Activated naive CD8-positive, alpha-beta T cell treated with anti-CD3 and anti-CD28 coated beads, Interleukin-2, amount 10 ng/mL, durations not matched to agents 7 days and 5 days (primary cell): ENCODE measurements at regions not wholly inside any gene's neighbourhood (a gene's known extent, or its start where the extent isn't known, plus 50 kb on each side); places are given as distances from the start of the nearest gene placed in this dataset.
A peak's percentile ranks its signal among the peaks of the same experiment; 100 is the strongest.

Experiments used
- ATAC-seq: fragments of 150-1000 bp; cut with Tn5 transposase; one replicate; pipeline ENCODE4 v1.10.0; 2021; ENCODE audit warnings: low read depth, moderate library complexity
- POLR2A ChIA-PET: fragments of 350-600 bp; sonication (Branson Sonifier 250); formaldehyde crosslinking; loops from one replicate; lab custom pipeline; 2021; ENCODE audit warnings: antibody characterized with exemption; lab: Charles Lee
- DNase-seq: peaks from one replicate; pipeline ENCODE4 v3.0.0; 2021
- H3K27ac Mint-ChIP-seq: one replicate; pipeline ENCODE4 v1.8.0; 2022; ENCODE audit warnings: mild to moderate bottlenecking, mixed read lengths
- H3K27me3 Mint-ChIP-seq: one replicate; pipeline ENCODE4 v1.8.0; 2022; ENCODE audit warnings: mild to moderate bottlenecking, moderate library complexity, mixed read lengths
- H3K36me3 Mint-ChIP-seq: one replicate; pipeline ENCODE4 v1.8.0; 2021; ENCODE audit warnings: mild to moderate bottlenecking, mixed read lengths
- H3K4me1 Mint-ChIP-seq: one replicate; pipeline ENCODE4 v1.8.0; 2021; ENCODE audit warnings: mixed read lengths
- H3K4me3 Mint-ChIP-seq: one replicate; pipeline ENCODE4 v1.8.0; 2022; ENCODE audit warnings: mild to moderate bottlenecking, moderate library complexity, mixed read lengths
- H3K9me3 Mint-ChIP-seq: one replicate; pipeline ENCODE4 v1.8.0; 2021; ENCODE audit warnings: mixed read lengths

- H3K4me3 Mint-ChIP-seq = no peak overlapping the region
- H3K4me1 Mint-ChIP-seq = no peaks in the 10 kb centered on the region
- no peak for DNase-seq
- H3K27me3 Mint-ChIP-seq = no peaks in the 10 kb centered on the region
- POLR2A ChIA-PET = no interaction called here
- no peak overlapping the region for H3K27ac Mint-ChIP-seq
- no peaks in the 10 kb centered on the region for H3K9me3 Mint-ChIP-seq
- H3K36me3 Mint-ChIP-seq = no peaks in the 10 kb centered on the region
- ATAC-seq = no peak
These were observed 163.2 kb downstream of the TMEM182 start for GRCh38 chr2:102925003-102925402.

DNA sequence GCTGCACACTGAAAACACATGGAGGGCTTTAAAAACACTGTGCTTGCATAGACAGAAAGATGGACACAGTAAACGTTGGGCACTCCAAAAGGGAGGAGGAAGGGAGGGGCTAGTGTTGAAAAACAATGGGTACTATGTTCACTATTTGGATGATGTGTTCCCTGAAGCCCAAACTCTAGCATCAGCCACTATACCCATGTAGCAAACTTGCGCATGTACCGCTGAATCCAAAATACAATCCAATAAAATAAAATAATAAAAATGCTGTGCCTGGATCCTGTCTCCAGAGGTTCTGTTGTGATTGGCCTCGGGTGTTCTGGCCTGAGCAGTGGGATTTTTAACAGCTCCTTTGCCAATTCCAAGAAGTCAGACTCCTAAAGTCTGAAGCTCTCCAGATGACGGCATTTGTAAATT lies 166.0 kb downstream of the TMEM182 start:
- no peak for DNase-seq

GRCh38 chr2:102929721-102930120 lies 167.9 kb downstream of the TMEM182 start:
- no peak for ATAC-seq
- POLR2A ChIA-PET = no interaction called here
- no peak overlapping the region for H3K27ac Mint-ChIP-seq
- no peak overlapping the region for H3K4me3 Mint-ChIP-seq
- H3K27me3 Mint-ChIP-seq = no peaks in the 10 kb centered on the region
- DNase-seq = no peak
- H3K4me1 Mint-ChIP-seq = no peaks in the 10 kb centered on the region
- no peaks in the 10 kb centered on the region for H3K36me3 Mint-ChIP-seq
- no peaks in the 10 kb centered on the region for H3K9me3 Mint-ChIP-seq

More for the DNA sequence above, 166.0 kb downstream of the TMEM182 start:
- Mint-ChIP-seq H3K27ac (no peak overlapping the region), H3K4me1 (no peaks in the 10 kb centered on the region), H3K36me3 (no peaks in the 10 kb centered on the region), H3K27me3 (no peaks in the 10 kb centered on the region), H3K9me3 (no peaks in the 10 kb centered on the region), H3K4me3 (no peak overlapping the region)
- POLR2A ChIA-PET = no interaction called here
- ATAC-seq = no peak

GRCh38 chr2:102932501-102932900 lies 170.7 kb downstream of the TMEM182 start:
- no peak overlapping the region for H3K4me3 Mint-ChIP-seq
- POLR2A ChIA-PET = no interaction called here

DNA sequence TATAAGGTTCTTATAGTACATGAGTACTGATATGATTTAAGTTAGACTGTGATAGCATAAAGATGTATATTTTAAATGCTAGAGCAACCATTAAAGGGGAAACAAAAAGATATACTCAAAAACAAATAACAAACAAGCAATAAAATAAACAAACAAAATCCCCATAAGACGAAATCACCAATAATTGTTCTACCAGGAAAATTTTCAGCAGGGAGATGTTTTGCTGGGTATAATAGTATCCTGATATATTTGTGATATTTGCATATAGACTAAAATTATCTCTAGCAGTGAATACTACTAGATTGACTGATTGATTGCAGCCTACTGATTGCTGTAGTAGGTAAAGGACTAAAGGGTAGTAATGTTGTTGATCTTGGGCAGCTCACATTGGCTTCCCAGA lies 177.4 kb downstream of the TMEM182 start:
- Mint-ChIP-seq H3K4me1 (no peaks in the 10 kb centered on the region), H3K36me3 (no peaks in the 10 kb centered on the region), H3K27me3 (no peaks in the 10 kb centered on the region), H3K9me3 (no peaks in the 10 kb centered on the region), H3K27ac (no peak overlapping the region), H3K4me3 (no peak overlapping the region)
- ATAC-seq (no peak), DNase-seq (no peak)
- POLR2A ChIA-PET = no interaction called here

More at GRCh38 chr2:102932501-102932900, 170.7 kb downstream of the TMEM182 start:
- ATAC-seq (no peak), DNase-seq (no peak)
- Mint-ChIP-seq H3K36me3 (no peaks in the 10 kb centered on the region), H3K27ac (no peak overlapping the region), H3K4me1 (no peaks in the 10 kb centered on the region), H3K27me3 (no peaks in the 10 kb centered on the region), H3K9me3 (no peaks in the 10 kb centered on the region)

DNA sequence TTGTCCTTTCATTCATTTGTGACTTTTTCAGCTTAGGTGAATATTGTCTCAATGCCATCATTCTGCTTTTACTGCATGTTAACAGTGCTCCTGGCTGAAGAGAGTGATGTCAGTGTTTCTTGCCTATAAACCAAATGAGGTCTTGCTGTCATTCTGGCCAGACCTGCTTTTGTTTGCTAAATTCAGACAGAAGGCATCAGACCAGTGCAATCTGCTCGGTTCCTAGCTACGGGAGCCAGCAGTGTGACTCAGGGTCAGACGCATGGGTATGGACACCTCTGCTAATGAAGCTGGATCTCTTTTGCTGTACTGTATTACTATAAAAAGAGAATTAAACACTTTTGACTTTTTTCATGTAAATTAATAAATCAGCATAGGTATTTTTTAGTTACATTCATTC lies 178.9 kb downstream of the TMEM182 start:
- H3K36me3 Mint-ChIP-seq = no peaks in the 10 kb centered on the region
- no peak overlapping the region for H3K27ac Mint-ChIP-seq
- no peaks in the 10 kb centered on the region for H3K9me3 Mint-ChIP-seq
- no peaks in the 10 kb centered on the region for H3K4me1 Mint-ChIP-seq
- peaks cover 2% of the 10 kb centered on the region for H3K27me3 Mint-ChIP-seq
- no peak for ATAC-seq
- no peak overlapping the region for H3K4me3 Mint-ChIP-seq
- DNase-seq = no peak
- POLR2A ChIA-PET = no interaction called here

- peaks cover 2% of the 10 kb centered on the region for H3K27me3 Mint-ChIP-seq
- DNase-seq (no peak), ATAC-seq (no peak)
- H3K4me1 Mint-ChIP-seq = no peaks in the 10 kb centered on the region
- POLR2A ChIA-PET = no interaction called here
- H3K4me3 Mint-ChIP-seq = no peak overlapping the region
- no peaks in the 10 kb centered on the region for H3K36me3 Mint-ChIP-seq
- no peaks in the 10 kb centered on the region for H3K9me3 Mint-ChIP-seq
- H3K27ac Mint-ChIP-seq = no peak overlapping the region
These were observed 180.3 kb downstream of the TMEM182 start for GRCh38 chr2:102942107-102942506.

DNA sequence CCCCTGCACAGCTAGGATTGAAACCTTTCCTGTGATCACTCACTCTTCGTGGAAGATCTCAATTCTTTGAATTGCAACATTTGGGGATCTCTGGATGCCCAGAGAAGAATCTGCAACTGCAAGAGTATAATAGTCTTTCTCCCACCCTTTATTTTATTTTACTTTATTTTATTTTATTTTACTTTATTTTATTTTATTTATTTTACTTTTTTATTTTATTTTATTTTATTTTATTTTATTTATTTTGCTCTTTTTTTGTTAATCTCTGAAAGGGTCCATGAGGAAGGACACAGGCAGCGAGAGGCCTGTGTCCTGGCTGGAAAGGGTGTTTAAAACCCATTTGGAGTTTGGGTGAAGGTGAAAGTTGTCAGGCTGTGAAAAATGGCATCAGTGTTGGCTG lies 181.4 kb downstream of the TMEM182 start:
- no peak overlapping the region for H3K27ac Mint-ChIP-seq
- H3K36me3 Mint-ChIP-seq = no peaks in the 10 kb centered on the region
- H3K4me3 Mint-ChIP-seq = no peak overlapping the region

GRCh38 chr2:102950371-102950946 lies 188.6 kb downstream of the TMEM182 start:
- Mint-ChIP-seq H3K36me3 (no peaks in the 10 kb centered on the region), H3K4me1 (no peaks in the 10 kb centered on the region), H3K27me3 (no peaks in the 10 kb centered on the region), H3K27ac (no peak overlapping the region), H3K4me3 (no peak overlapping the region), H3K9me3 (no peaks in the 10 kb centered on the region)
- ATAC-seq (no peak), DNase-seq (no peak)
- POLR2A ChIA-PET = no interaction called here

More for the DNA sequence above, 181.4 kb downstream of the TMEM182 start:
- DNase-seq (no peak), ATAC-seq (no peak)
- Mint-ChIP-seq H3K4me1 (no peaks in the 10 kb centered on the region), H3K27me3 (peaks cover 2% of the 10 kb centered on the region), H3K9me3 (no peaks in the 10 kb centered on the region)
- POLR2A ChIA-PET = no interaction called here

DNA sequence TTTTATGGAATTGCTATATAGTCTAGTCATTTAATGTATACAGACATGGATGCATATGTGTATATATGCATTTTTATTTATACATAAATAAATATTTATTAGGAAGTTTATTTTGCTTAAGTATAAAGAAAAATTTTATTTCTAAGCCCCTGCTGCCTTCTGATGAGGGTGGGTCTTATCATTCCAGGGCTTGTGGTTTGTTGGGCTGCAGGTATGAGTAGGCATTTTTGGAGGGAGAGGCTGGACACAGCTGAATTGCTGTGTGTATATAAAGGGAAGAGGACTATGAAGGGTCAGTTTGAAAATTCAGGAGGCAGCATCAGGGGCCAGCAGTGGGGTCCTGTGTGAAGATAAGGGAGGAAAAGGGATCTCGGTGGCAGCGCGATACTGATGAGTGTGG lies 189.4 kb downstream of the TMEM182 start:
- no peaks in the 10 kb centered on the region for H3K4me1 Mint-ChIP-seq
- H3K9me3 Mint-ChIP-seq = no peaks in the 10 kb centered on the region
- POLR2A ChIA-PET = no interaction called here
- H3K4me3 Mint-ChIP-seq = no peak overlapping the region
- ATAC-seq (no peak), DNase-seq (no peak)
- no peaks in the 10 kb centered on the region for H3K36me3 Mint-ChIP-seq
- no peaks in the 10 kb centered on the region for H3K27me3 Mint-ChIP-seq
- H3K27ac Mint-ChIP-seq = no peak overlapping the region

- H3K27me3 Mint-ChIP-seq = no peaks in the 10 kb centered on the region
- ATAC-seq = no peak
- no peaks in the 10 kb centered on the region for H3K36me3 Mint-ChIP-seq
- no peaks in the 10 kb centered on the region for H3K9me3 Mint-ChIP-seq
- POLR2A ChIA-PET = no interaction called here
- H3K27ac Mint-ChIP-seq = no peak overlapping the region
- no peak overlapping the region for H3K4me3 Mint-ChIP-seq
- no peak for DNase-seq
- no peaks in the 10 kb centered on the region for H3K4me1 Mint-ChIP-seq
These were observed 205.6 kb downstream of the TMEM182 start for GRCh38 chr2:102967451-102967850.

DNA sequence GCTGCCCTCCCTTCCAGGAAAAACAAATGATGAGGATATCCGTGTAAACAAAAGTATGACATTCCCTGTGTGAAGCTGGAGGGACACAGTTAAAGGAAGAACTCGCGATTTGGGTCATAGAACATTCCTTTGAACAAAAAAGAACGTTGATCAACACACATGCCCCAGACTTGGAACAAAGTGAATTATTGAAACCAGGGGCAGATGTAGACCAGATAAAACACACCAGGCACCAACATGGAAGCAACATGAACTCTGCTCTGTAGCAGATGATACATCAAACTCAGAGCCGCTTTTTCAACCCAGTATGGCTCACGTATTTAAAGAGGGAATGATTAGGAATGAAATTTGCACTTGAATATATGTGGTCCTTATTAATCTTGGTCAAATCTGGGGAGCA lies 206.5 kb downstream of the TMEM182 start:
- Mint-ChIP-seq H3K9me3 (no peaks in the 10 kb centered on the region), H3K27me3 (no peaks in the 10 kb centered on the region), H3K4me3 (no peak overlapping the region), H3K27ac (no peak overlapping the region), H3K4me1 (no peaks in the 10 kb centered on the region), H3K36me3 (no peaks in the 10 kb centered on the region)
- ATAC-seq (no peak), DNase-seq (no peak)
- POLR2A ChIA-PET = no interaction called here

DNA sequence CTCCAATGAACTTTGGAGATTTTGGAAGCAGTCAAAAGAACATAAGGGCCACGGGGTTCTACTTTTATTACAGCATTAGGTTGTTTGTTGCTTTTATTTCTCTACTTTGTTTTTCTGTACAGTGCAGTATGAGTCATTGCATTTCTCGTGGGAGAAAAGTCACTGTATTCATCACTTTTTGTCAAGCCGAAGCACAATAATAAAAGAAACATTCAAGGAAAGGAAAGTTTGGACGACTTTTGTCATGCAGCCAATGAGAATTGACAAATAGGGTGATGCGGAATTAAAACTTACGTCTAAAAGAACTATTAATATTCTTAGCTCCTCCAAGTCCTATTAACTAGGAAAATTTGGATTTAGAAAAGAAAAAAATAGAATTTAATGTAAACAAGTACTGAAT lies 209.9 kb downstream of the TMEM182 start:
- H3K36me3 Mint-ChIP-seq = no peaks in the 10 kb centered on the region
- no peak overlapping the region for H3K4me3 Mint-ChIP-seq
- DNase-seq (no peak), ATAC-seq (no peak)
- peaks cover 2% of the 10 kb centered on the region for H3K4me1 Mint-ChIP-seq
- H3K27me3 Mint-ChIP-seq = peaks cover 6% of the 10 kb centered on the region
- no peaks in the 10 kb centered on the region for H3K9me3 Mint-ChIP-seq
- POLR2A ChIA-PET = no interaction called here
- H3K27ac Mint-ChIP-seq = no peak overlapping the region

GRCh38 chr2:102975996-102976975 lies 214.5 kb downstream of the TMEM182 start:
- no peaks in the 10 kb centered on the region for H3K36me3 Mint-ChIP-seq
- DNase-seq = peak; percentile 29

More at GRCh38 chr2:102975996-102976975, 214.5 kb downstream of the TMEM182 start:
- peaks cover 9% of the 10 kb centered on the region for H3K27me3 Mint-ChIP-seq
- peaks cover 2% of the 10 kb centered on the region for H3K4me1 Mint-ChIP-seq
- H3K27ac Mint-ChIP-seq = no peak overlapping the region
- H3K9me3 Mint-ChIP-seq = no peaks in the 10 kb centered on the region
- POLR2A ChIA-PET = interaction anchor here (0.8 kb wide), 1 partner anchor 156 kb away, joined by 3 read pairs; no protein-coding TSS in a partner anchor
- no peak overlapping the region for H3K4me3 Mint-ChIP-seq
- ATAC-seq = peak; percentile 45
